MV-4-11 (cell line): ENCODE measurements at regions not wholly inside any gene's neighbourhood (a gene's known extent, or its start where the extent isn't known, plus 50 kb on each side); places are given as distances from the start of the nearest gene placed in this dataset.

Experiments
- DNase-seq: peaks from one replicate; lab custom pipeline; 2025; lab: John Stamatoyannopoulos, UW

- no peak for DNase-seq
Observed at GRCh38 chr5:167554564-167555290, 736.7 kb upstream of the WWC1 start.

GRCh38 chr5:167555565-167556166 is 735.8 kb upstream of the WWC1 start:
- DNase-seq = no peak

- no peak for DNase-seq
Observed at GRCh38 chr5:167557359-167557758, 734.1 kb upstream of the WWC1 start.

- no peak for DNase-seq
Observed at GRCh38 chr5:167561796-167562195, 729.6 kb upstream of the WWC1 start.

GRCh38 chr5:167564275-167564674 is 727.2 kb upstream of the WWC1 start:
- DNase-seq = no peak

GRCh38 chr5:167565189-167565954 is 726.1 kb upstream of the WWC1 start:
- DNase-seq = peak; percentile 10

GRCh38 chr5:167570431-167570830 is 721.0 kb upstream of the WWC1 start:
- DNase-seq = no peak

GRCh38 chr5:167571824-167572223 is 719.6 kb upstream of the WWC1 start:
- DNase-seq = no peak

- DNase-seq = no peak
Observed at GRCh38 chr5:167573370-167574127, 717.9 kb upstream of the WWC1 start.

- no peak for DNase-seq
Observed at GRCh38 chr5:167574464-167574863, 717.0 kb upstream of the WWC1 start.

- DNase-seq = no peak
Observed at GRCh38 chr5:167575330-167575729, 716.1 kb upstream of the WWC1 start.

GRCh38 chr5:167576126-167576525 is 715.3 kb upstream of the WWC1 start:
- no peak for DNase-seq

- no peak for DNase-seq
Observed at GRCh38 chr5:167576897-167577296, 714.5 kb upstream of the WWC1 start.

GRCh38 chr5:167577616-167578015 is 713.8 kb upstream of the WWC1 start:
- DNase-seq = no peak

GRCh38 chr5:167578977-167579692 is 712.3 kb upstream of the WWC1 start:
- DNase-seq = no peak

GRCh38 chr5:167579693-167580055 is 711.8 kb upstream of the WWC1 start:
- no peak for DNase-seq

GRCh38 chr5:167580608-167581007 is 710.8 kb upstream of the WWC1 start:
- no peak for DNase-seq

- DNase-seq = no peak
Observed at GRCh38 chr5:167582283-167582682, 709.2 kb upstream of the WWC1 start.

GRCh38 chr5:167582886-167583285 is 708.6 kb upstream of the WWC1 start:
- no peak for DNase-seq

- no peak for DNase-seq
Observed at GRCh38 chr5:167585184-167585583, 706.3 kb upstream of the WWC1 start.

- no peak for DNase-seq
Observed at GRCh38 chr5:167587772-167588437, 703.5 kb upstream of the WWC1 start.
